ENCODE measurements at regions not wholly inside any gene's neighbourhood (a gene's known extent, or its start where the extent isn't known, plus 50 kb on each side); places are given as distances from the start of the nearest gene placed in this dataset.
"Not testable (repeated sequence)": the region's sequence is repeated elsewhere in the genome, so short reads cannot be mapped to it uniquely, and the experiment has no call there.

DNA sequence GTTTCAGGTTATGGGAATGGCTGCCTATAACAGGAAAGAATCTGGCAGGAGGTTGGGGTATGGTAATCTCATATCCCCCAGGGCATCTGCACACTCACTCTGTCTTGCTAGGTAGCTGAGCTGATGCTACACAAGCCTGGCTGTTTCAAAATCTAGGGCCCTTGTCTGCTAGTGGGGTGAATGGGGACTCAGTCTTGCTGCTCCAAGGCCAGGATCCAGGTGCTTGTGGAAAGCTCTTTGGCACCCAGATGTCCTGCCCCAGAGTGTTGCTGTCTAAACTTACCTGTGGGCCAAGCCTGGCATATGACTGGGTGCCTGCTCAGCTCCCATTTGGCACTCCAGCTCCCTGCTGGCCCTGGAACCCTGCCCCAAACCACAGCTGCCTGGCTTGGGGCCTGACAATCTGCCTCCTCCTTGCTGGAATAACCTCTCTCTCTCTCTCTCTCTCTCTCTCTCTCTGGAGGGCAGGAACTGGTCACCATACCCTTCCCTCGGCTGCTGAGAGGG is 158.1 kb upstream of the TSC22D1 start:
- TF ChIP-seq, protein P1, sequence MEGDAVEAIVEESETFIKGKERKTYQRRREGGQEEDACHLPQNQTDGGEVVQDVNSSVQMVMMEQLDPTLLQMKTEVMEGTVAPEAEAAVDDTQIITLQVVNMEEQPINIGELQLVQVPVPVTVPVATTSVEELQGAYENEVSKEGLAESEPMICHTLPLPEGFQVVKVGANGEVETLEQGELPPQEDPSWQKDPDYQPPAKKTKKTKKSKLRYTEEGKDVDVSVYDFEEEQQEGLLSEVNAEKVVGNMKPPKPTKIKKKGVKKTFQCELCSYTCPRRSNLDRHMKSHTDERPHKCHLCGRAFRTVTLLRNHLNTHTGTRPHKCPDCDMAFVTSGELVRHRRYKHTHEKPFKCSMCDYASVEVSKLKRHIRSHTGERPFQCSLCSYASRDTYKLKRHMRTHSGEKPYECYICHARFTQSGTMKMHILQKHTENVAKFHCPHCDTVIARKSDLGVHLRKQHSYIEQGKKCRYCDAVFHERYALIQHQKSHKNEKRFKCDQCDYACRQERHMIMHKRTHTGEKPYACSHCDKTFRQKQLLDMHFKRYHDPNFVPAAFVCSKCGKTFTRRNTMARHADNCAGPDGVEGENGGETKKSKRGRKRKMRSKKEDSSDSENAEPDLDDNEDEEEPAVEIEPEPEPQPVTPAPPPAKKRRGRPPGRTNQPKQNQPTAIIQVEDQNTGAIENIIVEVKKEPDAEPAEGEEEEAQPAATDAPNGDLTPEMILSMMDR (IDR thresholded peaks at IDR 0.05): no peak
- Mint-ChIP-seq H3K4me1 (ENCODE audit: unreplicated experiment) (peaks cover 13% of the 10 kb centered on the region), H3K27ac (ENCODE audit: unreplicated experiment) (peak overlapping the region; percentile 3), H3K36me3 (ENCODE audit: unreplicated experiment) (no peaks in the 10 kb centered on the region), H3K4me3 (ENCODE audit: unreplicated experiment) (no peak overlapping the region), H3K9me3 (ENCODE audit: unreplicated experiment) (peaks cover 4% of the 10 kb centered on the region), H3K27me3 (ENCODE audit: unreplicated experiment) (no peaks in the 10 kb centered on the region)
- no peak for DNase-seq (ENCODE audit: extremely low spot score, unreplicated experiment)

DNA sequence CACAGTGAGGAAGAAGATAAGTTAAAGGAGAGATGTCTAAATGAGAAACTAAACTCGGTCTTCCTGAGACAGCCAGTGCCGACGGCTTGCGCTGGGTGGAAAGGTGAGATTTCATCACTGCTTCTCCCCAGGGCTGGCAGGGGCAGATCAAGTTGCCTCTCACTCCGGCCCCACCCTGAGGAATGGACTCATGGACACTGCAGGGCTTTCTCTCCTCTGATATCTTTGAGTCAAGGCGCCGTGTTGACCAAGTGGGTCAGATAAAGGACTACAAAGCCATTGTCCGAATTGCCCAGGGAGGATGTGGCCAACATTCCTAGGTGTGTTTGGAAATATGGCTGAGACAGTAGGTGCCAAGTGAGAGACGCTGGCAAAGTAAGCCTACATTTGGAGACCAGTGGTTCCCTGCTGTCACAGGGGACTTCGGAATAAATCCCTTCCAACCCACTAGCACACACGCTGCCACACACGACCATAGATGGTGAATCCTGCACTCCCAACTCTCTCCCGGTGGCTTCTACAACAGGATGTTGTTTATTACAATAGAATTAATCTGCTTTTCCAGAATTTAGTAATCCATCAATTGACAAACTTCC is 156.5 kb upstream of the TSC22D1 start:
- Mint-ChIP-seq H3K9me3 (ENCODE audit: unreplicated experiment) (peaks cover 4% of the 10 kb centered on the region), H3K27me3 (ENCODE audit: unreplicated experiment) (no peaks in the 10 kb centered on the region), H3K27ac (ENCODE audit: unreplicated experiment) (no peak overlapping the region), H3K4me3 (ENCODE audit: unreplicated experiment) (no peak overlapping the region), H3K36me3 (ENCODE audit: unreplicated experiment) (no peaks in the 10 kb centered on the region), H3K4me1 (ENCODE audit: unreplicated experiment) (peaks cover 13% of the 10 kb centered on the region)
- no peak for DNase-seq (ENCODE audit: extremely low spot score, unreplicated experiment)
- TF ChIP-seq, protein P1 (IDR thresholded peaks at IDR 0.05): no peak

- Mint-ChIP-seq H3K4me3 (ENCODE audit: unreplicated experiment) (no peak overlapping the region), H3K27me3 (ENCODE audit: unreplicated experiment) (no peaks in the 10 kb centered on the region), H3K9me3 (ENCODE audit: unreplicated experiment) (peaks cover 4% of the 10 kb centered on the region), H3K27ac (ENCODE audit: unreplicated experiment) (no peak overlapping the region), H3K36me3 (ENCODE audit: unreplicated experiment) (no peaks in the 10 kb centered on the region), H3K4me1 (ENCODE audit: unreplicated experiment) (peaks cover 23% of the 10 kb centered on the region)
- TF ChIP-seq, protein P1 (IDR thresholded peaks at IDR 0.05): no peak
- no peak for DNase-seq (ENCODE audit: extremely low spot score, unreplicated experiment)
These were observed 154.7 kb upstream of the TSC22D1 start for GRCh38 chr13:44730851-44731250.

DNA sequence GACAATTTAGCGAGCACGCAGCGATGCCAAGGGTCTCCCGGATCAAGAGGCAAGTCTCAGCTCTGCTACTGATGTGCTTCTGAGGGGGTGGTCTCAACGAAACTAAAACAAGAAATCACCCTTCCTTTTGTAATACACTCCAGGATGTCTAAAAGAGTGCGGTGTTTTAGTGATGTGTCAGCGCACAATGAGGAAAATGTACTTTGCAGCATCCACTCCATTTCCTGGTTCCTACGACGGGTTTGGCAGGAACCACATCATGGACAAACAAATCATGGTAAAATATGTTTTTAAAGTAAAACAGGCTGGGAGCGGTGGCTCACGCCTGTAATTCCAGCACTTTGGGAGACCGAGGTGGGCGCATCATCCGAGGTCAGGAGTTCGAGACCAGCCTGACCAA is 154.0 kb upstream of the TSC22D1 start:
- Mint-ChIP-seq H3K27ac (ENCODE audit: unreplicated experiment) (no peak overlapping the region), H3K9me3 (ENCODE audit: unreplicated experiment) (peaks cover 4% of the 10 kb centered on the region), H3K27me3 (ENCODE audit: unreplicated experiment) (no peaks in the 10 kb centered on the region), H3K36me3 (ENCODE audit: unreplicated experiment) (no peaks in the 10 kb centered on the region), H3K4me3 (ENCODE audit: unreplicated experiment) (no peak overlapping the region), H3K4me1 (ENCODE audit: unreplicated experiment) (peaks cover 23% of the 10 kb centered on the region)
- TF ChIP-seq, protein P1 (IDR thresholded peaks at IDR 0.05): no peak
- DNase-seq (ENCODE audit: extremely low spot score, unreplicated experiment): no peak

- not testable (repeated sequence) for H3K27me3 Mint-ChIP-seq (ENCODE audit: unreplicated experiment); H3K27ac Mint-ChIP-seq (ENCODE audit: unreplicated experiment)
- peaks cover 13% of the 10 kb centered on the region for H3K4me1 Mint-ChIP-seq (ENCODE audit: unreplicated experiment)
These were observed 151.5 kb upstream of the TSC22D1 start for GRCh38 chr13:44727591-44727990.

More at GRCh38 chr13:44727591-44727990, 151.5 kb upstream of the TSC22D1 start:
- H3K4me3 Mint-ChIP-seq (ENCODE audit: unreplicated experiment); H3K9me3 Mint-ChIP-seq (ENCODE audit: unreplicated experiment); H3K36me3 Mint-ChIP-seq (ENCODE audit: unreplicated experiment); DNase-seq (ENCODE audit: extremely low spot score, unreplicated experiment): not testable (repeated sequence)

Measured in osteocyte (in vitro differentiated cells).